Suprapubic skin (tissue), 4 donors: ENCODE measurements at regions not wholly inside any gene's neighbourhood (a gene's known extent, or its start where the extent isn't known, plus 50 kb on each side); places are given as distances from the start of the nearest gene placed in this dataset.

Experiments used
- DNase-seq, 2 donors: peaks; one replicate each; pipeline ENCODE4 v3.0.0-alpha.2; 2019; ENCODE audit warnings: low spot score in 2 of 2
- H3K27ac ChIP-seq: fragments of 200-600 bp; sonication (generic); one replicate; pipeline ENCODE4 v1.5.1; 2019
- H3K27me3 ChIP-seq: fragments of 200-600 bp; sonication (generic); one replicate; pipeline ENCODE4 v1.5.1; 2019
- H3K36me3 ChIP-seq: fragments of 200-600 bp; sonication (generic); one replicate; pipeline ENCODE4 v1.5.1; 2019
- H3K4me1 ChIP-seq: fragments of 200-600 bp; sonication (generic); one replicate; pipeline ENCODE4 v1.5.1; 2019
- H3K4me3 ChIP-seq: fragments of 200-600 bp; sonication (generic); one replicate; pipeline ENCODE4 v1.5.1; 2019; ENCODE audit warnings: mild to moderate bottlenecking
- H3K9me3 ChIP-seq: fragments of 200-600 bp; sonication (generic); one replicate; pipeline ENCODE4 v1.5.1; 2019
- EP300 ChIP-seq: sonication (generic); formaldehyde crosslinking; IDR thresholded peaks from one replicate; pipeline ENCODE4 v1.6.1; 2017; ENCODE audit warnings: antibody characterized with exemption
- POLR2A ChIP-seq, 2 donors: fragments of 450-650 bp; IDR thresholded peaks; one replicate each; pipeline ENCODE4 v1.6.1; 2017; ENCODE audit warnings: antibody characterized with exemption in 2 of 2, mild to moderate bottlenecking in 2 of 2, moderate library complexity in 2 of 2
- POLR2AphosphoS5 ChIP-seq, 3 donors: sonication (generic); formaldehyde crosslinking; IDR thresholded peaks; one replicate each; pipeline ENCODE4 v1.6.1; 2017; ENCODE audit warnings: antibody characterized with exemption in 3 of 3
- WGBS: methylation state at CpG from one replicate; pipeline ENCODE4 v1.1.5; 2018; 5-methylcytosine and 5-hydroxymethylcytosine counted together
- TF ChIP-seq, protein P1 (sequence below), 2 donors: fragments of 200-600 bp in 1 of 2; fragments of 450-650 bp in 1 of 2; sonication (generic) in 1 of 2; IDR thresholded peaks; one replicate each; pipeline ENCODE4 v1.5.1; 2016 to 2019; ENCODE audit warnings: antibody characterized with exemption in 2 of 2, mild to moderate bottlenecking in 1 of 2, moderate library complexity in 1 of 2

DNA sequence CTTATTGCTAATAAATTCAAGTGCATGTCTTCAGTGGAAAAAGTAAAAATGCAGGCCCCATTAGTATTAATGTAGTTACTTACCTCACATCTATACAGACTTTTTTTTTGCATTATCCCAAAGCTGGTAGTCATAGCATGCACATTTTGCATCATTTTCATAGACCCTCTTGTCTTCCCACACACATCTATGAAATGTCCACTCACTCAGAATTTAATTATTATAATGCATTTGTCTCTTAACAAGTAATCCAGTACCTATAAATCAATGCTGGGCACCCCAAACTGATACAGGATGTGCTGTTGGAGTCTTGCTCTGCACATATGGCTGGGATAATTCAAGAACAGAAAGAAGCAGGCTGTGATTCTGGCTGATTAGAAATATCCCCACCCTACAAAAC is 370.4 kb upstream of the FAT3 start:
- Histone ChIP-seq H3K4me1 (no peaks in the 10 kb centered on the region), H3K27me3 (no peaks in the 10 kb centered on the region), H3K27ac (no peak overlapping the region), H3K9me3 (no peaks in the 10 kb centered on the region), H3K4me3 (no peak overlapping the region), H3K36me3 (no peaks in the 10 kb centered on the region)
- TF ChIP-seq, protein P1, sequence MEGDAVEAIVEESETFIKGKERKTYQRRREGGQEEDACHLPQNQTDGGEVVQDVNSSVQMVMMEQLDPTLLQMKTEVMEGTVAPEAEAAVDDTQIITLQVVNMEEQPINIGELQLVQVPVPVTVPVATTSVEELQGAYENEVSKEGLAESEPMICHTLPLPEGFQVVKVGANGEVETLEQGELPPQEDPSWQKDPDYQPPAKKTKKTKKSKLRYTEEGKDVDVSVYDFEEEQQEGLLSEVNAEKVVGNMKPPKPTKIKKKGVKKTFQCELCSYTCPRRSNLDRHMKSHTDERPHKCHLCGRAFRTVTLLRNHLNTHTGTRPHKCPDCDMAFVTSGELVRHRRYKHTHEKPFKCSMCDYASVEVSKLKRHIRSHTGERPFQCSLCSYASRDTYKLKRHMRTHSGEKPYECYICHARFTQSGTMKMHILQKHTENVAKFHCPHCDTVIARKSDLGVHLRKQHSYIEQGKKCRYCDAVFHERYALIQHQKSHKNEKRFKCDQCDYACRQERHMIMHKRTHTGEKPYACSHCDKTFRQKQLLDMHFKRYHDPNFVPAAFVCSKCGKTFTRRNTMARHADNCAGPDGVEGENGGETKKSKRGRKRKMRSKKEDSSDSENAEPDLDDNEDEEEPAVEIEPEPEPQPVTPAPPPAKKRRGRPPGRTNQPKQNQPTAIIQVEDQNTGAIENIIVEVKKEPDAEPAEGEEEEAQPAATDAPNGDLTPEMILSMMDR (IDR thresholded peaks at IDR 0.05) = no peak
- TF ChIP-seq POLR2A (IDR thresholded peaks at IDR 0.05) (no peak), POLR2AphosphoS5 (IDR thresholded peaks at IDR 0.05) (no peak), EP300 (no peak)
- DNase-seq = no peak

DNA sequence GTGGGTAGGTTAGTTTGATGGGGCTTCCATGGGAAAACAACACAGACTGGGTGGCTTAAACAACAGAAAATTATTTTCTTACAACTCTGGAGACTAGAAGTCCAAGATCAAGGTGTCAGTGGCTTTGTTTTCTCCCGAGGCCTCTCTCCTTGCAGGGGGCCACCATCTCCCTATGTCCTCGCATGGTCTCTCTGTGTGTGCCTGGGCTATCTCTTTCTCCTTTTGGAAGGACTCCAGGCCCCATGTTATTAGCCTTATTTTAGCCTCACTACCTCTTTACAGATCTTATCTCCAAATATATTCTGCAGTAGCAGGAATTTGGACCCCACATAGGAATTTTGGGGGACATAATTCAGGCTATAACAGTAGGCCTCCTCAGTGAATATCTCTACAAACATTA is 372.7 kb upstream of the FAT3 start:
- H3K9me3 ChIP-seq = no peaks in the 10 kb centered on the region
- no peaks in the 10 kb centered on the region for H3K36me3 ChIP-seq
- no peak overlapping the region for H3K27ac ChIP-seq
- no peaks in the 10 kb centered on the region for H3K4me1 ChIP-seq
- 89% methylated on average over 2 of the region's 2 CpGs for WGBS
- no peak overlapping the region for H3K4me3 ChIP-seq
- no peak for DNase-seq
- TF ChIP-seq POLR2AphosphoS5 (IDR thresholded peaks at IDR 0.05) (no peak), EP300 (no peak), POLR2A (IDR thresholded peaks at IDR 0.05) (no peak)
- TF ChIP-seq, protein P1 (IDR thresholded peaks at IDR 0.05) = no peak
- H3K27me3 ChIP-seq = no peaks in the 10 kb centered on the region

DNA sequence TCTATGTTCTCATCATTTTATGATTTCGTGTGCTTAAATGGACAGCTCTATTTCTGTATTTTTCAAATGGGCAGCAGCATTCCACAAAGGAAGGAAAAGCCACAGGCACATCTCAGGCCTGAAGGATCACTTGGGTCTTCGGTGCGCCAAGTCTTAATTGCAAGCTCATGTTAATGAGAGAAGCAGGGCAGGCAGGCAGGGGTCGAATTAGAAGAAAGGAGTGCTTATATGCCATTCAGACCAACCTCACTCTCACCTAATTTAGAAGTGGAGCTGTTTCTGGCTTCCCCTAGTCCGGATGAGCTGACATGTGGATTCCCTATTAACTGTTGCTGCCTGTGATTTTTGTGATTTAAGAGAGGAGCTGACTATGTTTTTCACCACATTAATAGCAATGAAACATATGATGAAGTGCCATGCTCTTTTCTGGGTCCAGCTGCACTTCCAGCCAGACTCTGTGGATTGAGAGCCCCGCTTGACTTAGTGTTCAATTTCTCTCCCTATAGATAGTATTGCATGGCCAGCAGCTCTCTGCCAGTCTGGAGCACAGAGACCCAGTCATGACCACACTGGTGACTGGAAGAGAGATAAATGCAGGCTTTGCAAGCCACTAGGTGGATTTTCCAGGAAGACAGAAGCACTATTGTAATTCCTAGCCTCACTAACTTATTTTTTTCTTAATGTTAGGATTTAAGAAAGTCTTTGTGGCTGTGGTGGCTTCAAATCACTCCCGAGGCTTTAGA is 373.9 kb upstream of the FAT3 start:
- Histone ChIP-seq H3K9me3 (no peaks in the 10 kb centered on the region), H3K36me3 (no peaks in the 10 kb centered on the region), H3K27me3 (no peaks in the 10 kb centered on the region), H3K27ac (no peak overlapping the region), H3K4me3 (no peak overlapping the region), H3K4me1 (no peaks in the 10 kb centered on the region)
- WGBS = 79% methylated on average over 7 of the region's 7 CpGs
- no peak for DNase-seq
- no peak for TF ChIP-seq EP300
- TF ChIP-seq, protein P1 (IDR thresholded peaks at IDR 0.05) = no peak
- TF ChIP-seq POLR2A (IDR thresholded peaks at IDR 0.05) = no peak
- TF ChIP-seq POLR2AphosphoS5 (IDR thresholded peaks at IDR 0.05) = no peak

DNA sequence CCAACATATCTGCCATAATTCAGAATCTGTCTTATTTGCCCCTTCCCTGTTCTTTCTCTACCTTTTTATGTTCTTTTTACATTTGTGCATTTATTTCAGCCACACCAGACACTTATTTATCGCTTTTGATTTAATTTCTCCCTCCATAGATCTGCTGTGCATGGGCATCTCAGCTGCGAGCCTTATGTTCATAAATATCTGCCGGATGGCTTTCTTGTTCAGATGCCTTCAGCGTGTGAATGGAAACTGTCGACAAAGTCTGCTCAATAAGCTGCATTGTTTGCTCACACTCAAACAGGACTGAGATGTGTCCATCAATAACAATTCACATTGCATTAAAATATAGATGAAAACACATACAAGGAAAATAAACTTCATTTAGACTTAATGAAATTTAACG is 374.6 kb upstream of the FAT3 start:
- TF ChIP-seq POLR2A (IDR thresholded peaks at IDR 0.05) = no peak
- no peak for TF ChIP-seq EP300
- TF ChIP-seq POLR2AphosphoS5 (IDR thresholded peaks at IDR 0.05) = no peak
- TF ChIP-seq, protein P1 (IDR thresholded peaks at IDR 0.05) = no peak
- no peaks in the 10 kb centered on the region for H3K27me3 ChIP-seq
- H3K4me3 ChIP-seq = no peak overlapping the region
- H3K4me1 ChIP-seq = no peaks in the 10 kb centered on the region
- no peak for DNase-seq
- 82% methylated on average over 6 of the region's 6 CpGs for WGBS
- no peaks in the 10 kb centered on the region for H3K9me3 ChIP-seq
- H3K36me3 ChIP-seq = no peaks in the 10 kb centered on the region
- no peak overlapping the region for H3K27ac ChIP-seq

DNA sequence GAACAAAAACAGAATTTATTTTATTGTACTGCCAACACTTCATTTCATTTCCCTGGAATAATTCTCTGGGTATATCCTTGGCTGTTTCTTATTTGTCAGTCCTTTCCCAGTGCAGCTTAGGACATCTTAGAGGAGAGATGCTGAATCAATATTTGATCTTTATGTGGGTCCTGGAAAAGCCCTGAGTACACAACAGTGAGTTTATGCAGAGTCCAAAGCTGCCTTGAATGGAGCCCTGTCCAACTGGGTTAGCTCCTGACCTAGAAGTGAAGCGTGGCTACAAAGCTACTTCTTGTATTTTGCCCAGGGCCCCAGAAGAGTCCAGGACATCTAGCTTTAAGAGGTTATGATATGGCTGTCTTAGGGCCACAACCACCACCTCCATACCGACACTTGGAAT is 378.0 kb upstream of the FAT3 start:
- no peak overlapping the region for H3K27ac ChIP-seq
- no peaks in the 10 kb centered on the region for H3K27me3 ChIP-seq
- H3K9me3 ChIP-seq = no peaks in the 10 kb centered on the region
- no peaks in the 10 kb centered on the region for H3K36me3 ChIP-seq
- WGBS = 91% methylated on average over 2 of the region's 2 CpGs
- TF ChIP-seq, protein P1 (IDR thresholded peaks at IDR 0.05) = no peak
- no peak for TF ChIP-seq POLR2A (IDR thresholded peaks at IDR 0.05)
- TF ChIP-seq POLR2AphosphoS5 (IDR thresholded peaks at IDR 0.05) = no peak
- TF ChIP-seq EP300 = no peak
- no peak overlapping the region for H3K4me3 ChIP-seq
- H3K4me1 ChIP-seq = no peaks in the 10 kb centered on the region
- DNase-seq = no peak
